ENCODE measurements at regions not wholly inside any gene's neighbourhood (a gene's known extent, or its start where the extent isn't known, plus 50 kb on each side); places are given as distances from the start of the nearest gene placed in this dataset.

GRCh38 chr2:151029406-151030157 is 232.1 kb downstream of the RBM43 start:
- DNase-seq: no peak

GRCh38 chr2:151028691-151029176 is 232.9 kb downstream of the RBM43 start:
- DNase-seq: no peak

GRCh38 chr2:151027151-151027550 is 234.5 kb downstream of the RBM43 start:
- DNase-seq: no peak

- DNase-seq: no peak
Measured at GRCh38 chr2:151025816-151026215, 235.8 kb downstream of the RBM43 start.

- no peak for DNase-seq
Measured at GRCh38 chr2:151024696-151025251, 236.9 kb downstream of the RBM43 start.

GRCh38 chr2:151021747-151022452 is 239.8 kb downstream of the RBM43 start:
- no peak for DNase-seq

GRCh38 chr2:151020411-151020810 is 241.3 kb downstream of the RBM43 start:
- DNase-seq: no peak

GRCh38 chr2:151009437-151010175 is 252.1 kb downstream of the RBM43 start:
- DNase-seq: no peak

GRCh38 chr2:151007365-151007764 is 254.3 kb downstream of the RBM43 start:
- no peak for DNase-seq

GRCh38 chr2:151002959-151003600 is 258.6 kb downstream of the RBM43 start:
- no peak for DNase-seq

GRCh38 chr2:150997702-150998440 is 263.8 kb downstream of the RBM43 start:
- no peak for DNase-seq

- DNase-seq: no peak
Measured at GRCh38 chr2:150997066-150997465, 264.6 kb downstream of the RBM43 start.

GRCh38 chr2:150994076-150994475 is 267.6 kb downstream of the RBM43 start:
- DNase-seq: no peak

- no peak for DNase-seq
Measured at GRCh38 chr2:150989969-150990368, 271.7 kb downstream of the RBM43 start.

- DNase-seq: no peak
Measured at GRCh38 chr2:150985741-150986140, 275.9 kb downstream of the RBM43 start.

- no peak for DNase-seq
Measured at GRCh38 chr2:150983314-150983897, 278.3 kb downstream of the RBM43 start.

GRCh38 chr2:150981826-150982225 is 279.8 kb downstream of the RBM43 start:
- no peak for DNase-seq

GRCh38 chr2:150978053-150978452 is 283.6 kb downstream of the RBM43 start:
- no peak for DNase-seq

- no peak for DNase-seq
Measured at GRCh38 chr2:150977296-150977695, 284.4 kb downstream of the RBM43 start.

- no peak for DNase-seq
Measured at GRCh38 chr2:150976604-150977003, 285.1 kb downstream of the RBM43 start.

- DNase-seq: no peak
Measured at GRCh38 chr2:150974864-150975263, 286.8 kb downstream of the RBM43 start.

- no peak for DNase-seq
Measured at GRCh38 chr2:150974234-150974633, 287.4 kb downstream of the RBM43 start.

Measured in NCI-H748 treated with DMSO at 0.1 percent for 48 hours (cell line).